Embryonic facial prominence (tissue), 1 donor: ENCODE measurements at regions not wholly inside any gene's neighbourhood (a gene's known extent, or its start where the extent isn't known, plus 50 kb on each side); places are given as distances from the start of the nearest gene placed in this dataset.
"Not testable (repeated sequence)": the region's sequence is repeated elsewhere in the genome, so short reads cannot be mapped to it uniquely, and the experiment has no call there.

Source experiments
- DNase-seq: peaks from one replicate; pipeline ENCODE4 v3.0.0-alpha.2; 2016; ENCODE audit errors: extremely low spot score

DNA sequence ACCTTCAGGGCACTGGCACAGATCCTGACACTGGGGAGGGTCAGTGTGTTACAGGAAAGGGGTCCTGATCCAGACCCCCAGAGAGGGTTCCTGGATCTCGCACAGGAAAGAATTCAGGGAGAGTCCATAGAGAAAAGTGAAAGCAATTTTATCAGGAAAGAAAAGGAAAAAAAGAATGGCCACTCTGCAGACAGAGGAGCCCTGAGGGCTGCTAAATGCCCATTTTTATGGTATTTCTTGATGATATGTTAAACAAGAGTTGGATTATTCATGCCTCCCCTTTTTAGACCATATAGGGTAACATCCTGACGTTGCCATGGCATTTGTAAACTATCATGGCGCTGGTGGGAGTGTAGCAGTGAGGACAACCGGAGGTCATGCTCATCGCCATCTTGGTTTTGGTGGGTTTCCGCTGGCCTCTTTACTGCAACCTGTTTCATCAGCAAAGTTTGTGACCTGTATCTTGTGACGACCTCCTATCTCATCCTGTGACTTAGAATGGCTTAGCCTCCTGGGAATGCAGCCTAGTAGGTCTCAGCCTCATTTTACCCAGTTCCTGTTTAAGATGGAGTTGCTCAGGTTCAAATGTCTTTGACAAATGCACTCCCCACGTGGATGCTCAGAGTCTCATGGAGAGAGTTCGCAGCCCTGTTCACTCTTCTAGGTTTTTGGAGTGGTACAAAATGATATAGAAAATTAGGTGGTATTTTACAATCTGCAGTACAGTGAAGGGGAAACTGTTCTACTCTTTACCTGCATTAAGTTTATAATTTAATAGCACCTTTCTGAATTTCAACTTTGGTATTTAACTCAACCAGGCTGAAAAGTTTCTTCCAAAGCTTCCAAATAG lies 1363.7 kb upstream of the TMEM132C start:
- no peak for DNase-seq

DNA sequence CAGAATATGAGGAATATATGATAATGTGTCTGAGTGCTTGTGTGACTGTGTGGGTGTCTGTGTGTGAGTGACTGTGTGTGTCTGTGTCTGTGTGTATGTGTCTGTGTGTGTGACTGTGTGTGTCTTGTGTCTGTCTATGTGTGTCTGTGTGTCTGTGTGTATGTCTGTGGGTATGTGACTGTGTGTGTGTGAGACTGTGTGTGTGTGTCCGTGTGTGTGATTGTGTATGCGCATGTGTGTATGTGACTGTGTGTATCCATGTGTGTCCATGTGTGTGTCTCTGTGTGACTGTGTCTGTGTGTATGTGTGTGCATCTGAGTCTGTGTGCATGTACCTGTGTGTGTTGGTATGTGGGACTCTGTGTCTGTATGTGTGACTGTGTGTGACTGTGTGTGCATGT lies 1361.2 kb upstream of the TMEM132C start:
- DNase-seq, result no peak

DNA sequence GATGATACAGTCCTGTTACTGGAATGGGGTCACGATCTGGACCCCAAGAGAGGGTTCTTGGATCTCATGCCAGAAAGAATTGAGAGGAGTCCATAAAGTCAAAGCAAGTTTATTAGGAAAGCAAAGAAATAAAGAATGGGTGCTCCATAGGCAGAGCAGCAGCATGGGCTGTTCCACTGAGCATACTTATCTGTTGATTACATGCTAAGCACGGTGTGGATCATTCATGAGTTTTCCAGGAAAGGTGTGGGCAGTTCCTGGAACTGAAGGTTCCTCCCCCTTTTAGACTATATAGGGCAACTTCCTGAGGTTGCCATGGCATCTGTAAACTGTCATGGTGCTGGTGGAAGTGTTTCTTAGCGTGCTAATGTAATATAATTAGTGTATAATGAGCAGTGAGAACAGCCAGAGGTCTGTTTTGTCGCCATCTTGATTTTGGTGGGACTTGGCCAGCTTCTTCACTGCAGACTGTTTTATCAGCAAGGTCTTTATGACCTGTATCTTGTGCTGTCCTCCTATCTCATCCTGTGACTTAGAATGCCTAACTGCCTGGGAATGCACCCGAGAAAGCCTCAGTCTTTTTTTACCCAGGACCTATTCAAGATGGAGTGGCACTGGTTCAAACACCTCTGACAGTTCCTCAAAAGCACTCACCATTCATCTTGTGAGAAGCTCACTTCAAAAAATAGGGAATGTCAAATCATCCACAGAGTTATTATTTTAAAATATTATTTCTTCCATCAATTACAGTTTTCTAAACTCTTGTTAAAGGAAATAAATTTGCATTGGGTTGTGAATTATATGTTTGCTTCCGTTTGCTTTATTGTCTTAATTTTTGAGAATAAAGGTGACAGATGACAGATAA lies 1358.8 kb upstream of the TMEM132C start:
- DNase-seq, result no peak

DNA sequence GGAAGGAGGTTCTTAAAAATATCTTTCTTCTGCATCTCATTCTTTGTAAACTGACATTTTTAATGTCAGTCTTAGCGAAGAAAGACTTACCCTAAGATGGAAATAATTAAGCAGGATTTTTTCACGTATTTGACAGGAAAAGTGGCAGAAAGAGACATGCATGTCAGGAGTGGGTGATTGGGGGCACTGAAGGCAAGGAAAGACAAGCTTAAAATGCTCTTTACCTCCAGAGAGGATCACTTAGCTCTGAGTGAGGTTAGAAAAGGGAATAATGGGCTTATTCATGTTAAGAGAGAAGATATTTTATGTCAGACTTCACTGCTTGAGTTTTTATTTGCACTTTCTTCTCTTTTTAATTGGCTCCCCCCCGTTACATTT lies 1358.2 kb upstream of the TMEM132C start:
- DNase-seq, result no peak

DNA sequence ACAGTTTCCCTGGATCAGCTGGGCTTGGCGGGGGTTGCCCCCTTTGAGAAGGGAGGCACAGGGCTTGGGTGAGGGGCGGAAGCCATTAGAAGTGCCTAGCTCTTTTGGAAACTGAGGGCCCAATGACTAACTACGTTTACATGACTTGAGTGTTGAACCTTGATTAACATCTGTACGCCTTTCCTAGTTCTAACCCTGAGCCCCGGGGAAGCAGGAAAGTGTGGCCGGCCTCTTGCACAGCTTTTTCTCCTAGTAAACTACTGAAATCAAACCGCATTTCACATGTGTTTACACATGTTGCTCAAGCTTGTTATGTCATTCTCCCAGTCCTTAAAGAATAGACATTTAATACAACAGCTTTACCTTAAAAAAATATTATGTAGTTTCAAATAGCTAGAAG lies 1356.4 kb upstream of the TMEM132C start:
- no peak for DNase-seq

DNA sequence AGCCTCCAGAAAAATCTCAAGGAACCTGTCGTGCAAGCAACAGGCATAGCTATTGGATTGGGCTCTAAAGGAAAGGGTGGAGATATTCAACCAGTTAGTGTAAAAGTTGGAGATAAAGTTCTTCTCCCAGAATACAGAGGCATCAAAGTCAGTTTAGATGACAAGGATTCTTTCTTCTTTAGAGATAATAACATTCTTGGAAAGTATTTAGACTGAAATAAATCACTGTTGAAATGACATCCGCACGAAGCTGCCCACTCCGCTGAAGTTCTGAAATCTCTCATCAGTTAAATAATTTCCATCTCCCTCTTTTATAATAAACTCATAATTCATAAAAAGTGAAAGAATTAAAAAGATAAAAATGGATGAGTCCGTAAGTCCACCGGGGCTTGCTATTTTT lies 1354.9 kb upstream of the TMEM132C start:
- DNase-seq, result no peak

DNA sequence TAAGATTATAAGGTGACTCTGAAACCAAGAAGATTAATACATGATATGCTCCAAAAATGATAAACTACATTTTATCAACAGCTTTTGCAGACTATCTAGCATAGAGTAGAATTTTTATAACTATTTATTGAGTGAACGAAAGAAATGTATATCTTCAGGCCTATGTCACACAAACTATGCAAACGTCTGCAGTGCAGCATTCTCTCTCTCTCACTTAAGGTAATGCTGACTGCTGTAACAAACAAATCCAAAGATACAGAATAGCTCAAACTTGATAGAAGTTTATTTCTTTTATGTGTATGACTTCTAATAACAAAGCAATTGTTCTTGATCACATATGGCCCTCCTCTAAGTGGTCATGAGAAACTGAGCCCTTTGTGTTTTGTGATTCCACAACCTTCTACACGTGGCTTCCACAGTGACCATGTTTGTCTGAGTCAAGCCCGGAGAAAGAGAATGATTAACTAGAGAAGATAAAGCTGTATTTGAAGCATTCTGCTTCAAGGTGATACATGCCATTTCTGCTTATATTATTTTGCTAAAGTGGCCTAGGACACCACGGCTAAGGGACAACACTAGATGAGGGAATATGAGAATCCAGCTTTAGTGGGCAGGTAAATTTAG lies 1352.7 kb upstream of the TMEM132C start:
- no peak for DNase-seq

DNA sequence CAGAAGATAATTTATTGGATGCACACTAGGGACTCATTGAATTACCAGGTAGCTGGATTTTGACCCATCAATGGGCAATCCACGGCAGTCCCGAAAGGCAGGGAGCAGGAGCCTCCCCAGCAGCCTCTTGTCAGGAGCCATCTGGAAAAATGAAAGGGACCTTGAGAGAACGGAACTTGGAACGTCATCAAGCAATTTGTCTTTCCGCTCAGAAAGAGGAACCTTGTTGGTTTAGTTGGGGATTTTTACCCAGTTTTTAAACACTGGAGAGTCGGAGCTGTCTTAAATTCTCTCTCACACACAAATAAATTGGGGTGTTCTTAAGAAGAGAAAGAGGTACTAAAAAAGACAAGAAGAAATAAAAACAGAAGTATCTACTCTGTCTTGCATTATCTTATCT lies 1351.7 kb upstream of the TMEM132C start:
- DNase-seq, result no peak

DNA sequence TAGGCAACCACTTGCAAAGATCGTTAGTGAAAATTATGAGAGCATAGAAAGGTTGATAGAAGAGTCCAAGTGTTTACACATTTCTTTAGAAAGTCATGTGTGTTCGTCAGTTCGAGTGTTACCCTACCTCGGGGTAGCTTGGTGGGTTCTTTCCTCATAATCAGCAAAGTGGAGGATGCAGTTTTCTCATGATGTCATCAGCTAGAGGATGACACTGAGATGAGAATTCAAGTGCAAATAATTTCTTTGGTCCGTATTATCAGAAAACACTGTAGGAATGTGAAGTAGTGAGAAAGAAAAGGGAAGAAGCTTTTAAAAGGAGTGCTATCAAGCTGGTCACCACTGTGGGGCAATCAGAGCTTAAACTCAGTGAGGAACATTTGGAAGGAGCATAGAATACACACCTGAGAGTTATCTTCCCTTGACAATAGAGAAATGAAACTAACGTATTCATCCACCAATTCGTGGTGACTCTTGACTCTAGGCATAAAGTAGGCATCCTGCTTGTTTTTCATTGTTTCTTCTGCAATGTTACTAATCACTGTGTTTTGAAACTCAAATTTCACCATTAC lies 1340.9 kb upstream of the TMEM132C start:
- no peak for DNase-seq

DNA sequence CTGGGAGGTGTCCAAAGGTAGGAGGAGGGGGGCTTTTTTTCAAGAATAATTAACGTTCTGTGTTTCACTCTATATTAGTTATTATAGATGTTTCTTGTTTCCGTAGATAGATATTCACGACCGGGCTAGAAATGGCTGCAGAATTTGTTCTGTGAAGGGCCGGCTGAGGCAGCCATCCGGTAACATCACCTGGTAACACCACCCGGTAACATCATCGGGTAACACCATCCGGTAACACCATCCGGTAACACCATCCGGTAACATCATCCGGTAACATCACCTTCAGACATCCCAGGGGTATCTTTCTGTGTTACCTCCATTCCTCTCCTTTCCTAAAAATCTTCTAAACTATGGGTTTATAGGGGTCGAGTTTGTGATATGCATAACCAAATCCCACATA lies 1336.7 kb upstream of the TMEM132C start:
- no peak for DNase-seq

DNA sequence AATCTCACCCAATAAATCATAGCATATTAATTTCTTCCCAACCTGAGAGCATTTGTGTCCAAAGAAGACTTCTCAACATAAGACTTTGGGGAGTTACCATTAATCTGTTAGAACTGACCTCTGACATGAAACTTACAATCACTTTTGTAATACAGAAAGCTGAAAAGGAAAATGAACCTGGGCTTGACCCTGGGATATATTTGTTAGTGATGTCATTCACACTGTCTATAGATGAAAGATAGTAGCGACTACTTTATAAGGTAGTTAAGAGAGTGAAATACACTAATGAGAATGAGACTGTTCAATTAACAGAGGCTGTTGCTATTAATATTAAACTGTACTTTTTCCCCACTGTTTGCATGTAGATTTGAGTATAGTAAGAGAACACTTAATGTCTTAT lies 1334.8 kb upstream of the TMEM132C start:
- DNase-seq, result no peak

DNA sequence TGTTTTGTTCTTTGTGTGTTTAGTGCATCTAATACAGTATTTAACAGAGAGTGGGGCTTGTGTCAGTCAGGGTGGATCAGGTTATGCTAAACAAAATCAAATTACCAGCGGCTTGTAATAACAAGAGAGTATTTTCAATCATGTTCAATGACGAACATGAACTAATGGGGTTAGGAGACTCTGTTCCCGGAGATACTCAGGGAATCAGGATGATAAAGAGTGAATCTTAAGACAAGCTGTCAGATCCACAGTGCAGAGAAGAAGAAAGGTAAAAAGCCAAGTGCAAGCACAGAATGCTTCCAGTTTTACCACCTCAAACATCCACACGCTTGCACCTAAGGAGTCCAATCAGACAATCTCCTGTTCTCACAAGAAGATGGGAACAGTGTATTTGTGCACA lies 1331.5 kb upstream of the TMEM132C start:
- DNase-seq, result no peak

DNA sequence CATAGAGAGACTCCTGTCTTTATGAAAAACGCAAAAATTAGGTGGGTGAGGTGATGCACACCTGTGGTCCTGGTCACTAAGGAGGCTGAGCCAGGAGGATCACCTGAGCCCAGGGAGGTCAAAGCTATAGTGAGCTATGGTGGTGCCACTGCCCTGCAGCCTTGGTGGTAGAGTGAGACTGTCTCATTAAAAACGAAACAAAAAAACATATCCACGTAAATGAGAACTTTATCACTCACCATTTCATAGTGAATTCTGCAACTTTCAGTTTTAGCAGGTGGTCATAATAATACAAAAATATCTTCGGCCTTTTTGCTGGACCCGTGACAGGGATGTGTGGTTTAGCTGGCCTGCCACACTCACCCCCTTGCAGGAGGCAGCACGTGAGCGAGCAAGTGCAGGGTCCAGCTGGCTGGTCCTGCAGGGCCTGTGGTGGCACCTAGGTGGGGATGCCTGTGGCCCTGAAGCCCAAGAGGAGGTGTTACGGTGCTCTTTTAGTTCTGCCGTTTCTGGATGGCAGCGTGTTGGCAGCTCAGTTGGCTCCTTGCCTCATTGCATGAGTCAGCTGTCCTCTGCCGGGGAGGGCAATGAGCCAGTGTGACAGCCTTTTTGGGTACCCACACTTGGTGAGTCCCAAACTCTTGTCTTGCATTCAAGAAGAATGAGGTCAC lies 1330.7 kb upstream of the TMEM132C start:
- DNase-seq, result no peak

DNA sequence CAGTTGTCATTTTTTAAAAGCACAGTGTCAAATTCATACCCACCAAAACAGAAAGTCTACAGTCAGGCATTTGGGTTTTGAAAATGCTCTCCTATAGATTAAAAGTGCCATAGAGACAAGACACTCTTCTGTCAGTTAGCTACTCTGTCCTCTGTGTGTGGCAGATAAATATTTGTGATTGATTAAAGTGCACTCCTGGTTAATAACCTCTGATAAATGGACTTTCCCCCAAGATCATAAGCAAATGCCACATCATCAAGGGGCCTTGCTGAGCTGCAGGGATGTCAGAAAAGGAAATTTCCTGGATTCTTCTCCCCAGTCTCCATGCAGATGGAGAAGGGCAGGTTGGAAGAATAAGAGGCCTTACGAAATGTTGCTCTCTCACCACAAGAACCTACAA lies 1329.5 kb upstream of the TMEM132C start:
- DNase-seq, result no peak

DNA sequence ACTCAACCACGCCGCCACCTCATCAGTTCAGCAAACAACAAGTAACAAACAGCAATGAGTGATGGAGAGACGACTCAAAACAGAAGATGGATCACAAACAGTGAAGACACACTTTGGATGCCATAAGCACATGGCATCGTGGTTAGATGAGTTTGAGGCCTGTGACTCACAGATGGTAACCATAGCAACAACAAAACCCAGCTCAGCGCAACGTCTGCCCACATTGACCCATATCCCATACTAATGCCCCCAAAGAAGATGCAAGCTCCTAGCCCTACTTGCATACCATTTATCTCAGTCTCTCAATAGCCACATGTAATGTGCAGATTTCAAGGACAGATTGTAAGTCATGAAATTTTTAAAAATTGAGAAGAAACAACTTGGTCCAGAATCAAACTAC lies 1322.3 kb upstream of the TMEM132C start:
- no peak for DNase-seq

DNA sequence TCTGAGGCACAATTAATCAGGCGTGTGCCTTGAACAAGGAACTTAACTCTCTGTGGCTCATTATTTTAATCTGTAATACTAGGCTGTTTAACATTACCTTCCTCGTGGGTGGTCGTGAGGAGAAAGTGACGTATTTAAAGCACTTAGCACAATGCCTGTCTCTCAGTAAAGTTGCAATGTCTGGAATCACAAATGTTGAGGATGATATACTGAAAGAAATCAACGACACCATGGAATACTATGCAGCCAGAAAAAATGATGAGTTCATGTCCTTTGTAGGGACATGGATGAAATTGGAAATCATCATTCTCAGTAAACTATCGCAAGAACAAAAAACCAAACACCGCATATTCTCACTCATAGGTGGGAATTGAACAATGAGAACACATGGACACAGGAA lies 1320.0 kb upstream of the TMEM132C start:
- not testable (repeated sequence) for DNase-seq

DNA sequence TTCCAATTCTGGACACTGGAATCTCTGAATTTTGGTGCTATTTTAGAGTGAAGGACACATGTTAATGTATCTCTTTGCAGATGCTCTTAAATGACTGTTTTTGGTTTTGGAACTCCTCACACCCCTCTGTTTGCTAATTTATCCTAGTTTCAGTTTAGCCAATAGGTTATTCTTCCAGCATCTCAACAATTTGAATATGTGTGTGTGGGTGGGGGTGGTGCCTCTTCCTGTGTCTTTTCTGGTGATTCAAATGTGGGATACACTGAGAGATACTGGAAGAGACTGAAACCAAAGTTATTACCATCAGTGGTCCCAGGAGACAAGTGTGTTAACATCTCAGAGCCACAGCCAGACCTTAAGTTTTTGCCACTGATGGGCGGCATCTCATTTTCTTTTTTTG lies 1317.4 kb upstream of the TMEM132C start:
- DNase-seq, result no peak

DNA sequence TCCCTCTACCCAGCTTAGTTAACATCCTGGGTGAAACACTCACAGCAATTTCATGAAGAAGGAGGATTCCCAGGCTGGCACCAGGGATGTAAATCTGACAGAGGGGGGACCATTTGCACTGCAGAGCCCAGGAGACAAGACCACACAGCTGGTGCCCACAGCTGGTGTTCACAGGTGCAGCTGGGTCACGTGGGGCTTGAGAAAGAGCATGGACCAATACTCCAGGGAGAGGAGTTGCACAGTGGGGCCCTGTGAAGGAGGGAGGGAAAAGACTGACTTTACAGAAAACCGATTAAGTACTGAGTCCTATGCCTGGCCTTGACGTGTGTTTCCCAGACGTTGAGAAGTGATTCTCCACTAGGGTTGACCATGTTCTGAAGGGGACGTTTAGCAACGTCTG lies 1316.7 kb upstream of the TMEM132C start:
- DNase-seq, result no peak

DNA sequence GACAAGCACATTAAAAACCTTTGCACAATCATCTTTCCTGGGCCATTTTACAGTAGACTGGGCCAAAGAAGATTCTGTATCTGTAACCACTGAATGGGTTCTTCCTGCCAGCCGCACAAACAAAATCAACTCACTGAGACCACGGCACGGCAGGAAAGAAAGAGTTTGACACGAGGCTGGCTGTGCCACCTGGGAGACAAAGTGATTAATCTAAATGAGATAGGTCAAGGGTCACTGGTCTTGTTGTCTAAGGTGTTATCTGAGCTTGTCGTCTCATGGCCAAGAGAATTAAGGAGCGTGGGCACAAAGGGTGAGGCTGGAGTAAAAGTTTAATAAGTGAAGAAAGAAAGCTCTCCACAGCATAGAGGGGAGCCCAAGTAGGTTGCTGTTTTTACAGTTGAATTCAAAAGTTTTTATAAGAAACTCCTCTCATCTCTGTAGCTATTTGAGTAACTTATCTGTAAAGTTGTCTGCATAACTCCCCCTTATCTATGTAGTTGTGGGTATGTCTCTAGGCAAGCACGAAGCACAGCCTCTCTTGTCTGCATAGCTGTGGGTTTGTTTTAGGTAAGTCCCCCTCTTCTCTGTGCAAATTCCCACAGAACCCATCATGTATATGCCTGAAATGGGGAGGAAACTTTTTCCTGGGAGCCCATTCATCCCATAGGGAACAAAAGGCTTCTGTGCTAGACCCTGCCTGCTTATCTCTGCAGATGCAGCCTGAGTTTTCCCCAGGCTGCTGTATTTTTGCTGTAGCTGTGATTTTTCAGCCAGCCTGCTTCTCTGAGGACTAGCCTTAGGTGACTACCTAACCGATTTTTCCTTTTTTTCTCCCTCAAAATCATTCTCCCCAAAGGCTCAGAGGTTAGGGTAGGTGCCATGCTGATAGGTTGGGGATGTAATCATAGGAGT lies 1314.6 kb upstream of the TMEM132C start:
- DNase-seq, result no peak

DNA sequence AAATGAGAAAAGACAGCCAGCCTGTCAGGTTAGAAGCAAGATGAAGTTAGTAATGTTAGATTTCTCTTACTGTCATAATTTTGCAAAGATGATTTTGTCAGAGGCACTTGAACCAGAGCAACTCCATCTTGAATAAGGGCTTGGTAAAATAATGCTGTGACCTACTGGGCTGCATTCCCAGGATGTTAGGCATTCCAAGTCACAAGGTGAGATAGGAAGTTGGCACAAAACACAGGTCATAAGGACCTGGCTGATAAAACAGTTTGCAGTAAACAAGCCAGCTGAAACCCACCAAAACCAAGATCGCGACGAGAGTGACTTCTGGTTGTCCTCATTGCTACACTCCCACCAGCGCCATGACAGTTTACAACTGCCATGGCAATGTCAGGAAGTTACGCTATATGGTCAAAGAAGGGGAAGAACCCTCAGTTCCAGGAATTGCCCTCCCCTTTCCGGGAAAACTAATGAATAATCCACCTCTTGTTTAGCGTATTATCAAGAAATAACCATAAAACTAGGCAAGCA lies 1313.5 kb upstream of the TMEM132C start:
- no peak for DNase-seq
